Endothelial cell of umbilical vein (primary cell): ENCODE measurements at regions not wholly inside any gene's neighbourhood (a gene's known extent, or its start where the extent isn't known, plus 50 kb on each side); places are given as distances from the start of the nearest gene placed in this dataset.

Experiments
- BruUV-seq: library from RNA; stranded (reverse); fragments of 400-500 nt; replicated peaks from 2 replicates; lab custom pipeline; 2021; lab: Mats Ljungman, UMichigan
- CTCF ChIA-PET: fragments of 300-600, 350-600 bp; sonication (Branson Sonifier 250); formaldehyde crosslinking; loops from one replicate; lab custom pipeline; 2021; ENCODE audit warnings: antibody characterized with exemption, inconsistent platforms; lab: Charles Lee
- POLR2A ChIA-PET: fragments of 300-600, 350-600 bp; sonication (Branson Sonifier 250); formaldehyde crosslinking; loops from one replicate; lab custom pipeline; 2021; ENCODE audit warnings: antibody characterized with exemption, inconsistent platforms; lab: Charles Lee
- DNase-seq: peaks from one replicate; pipeline ENCODE4 v3.0.0-alpha.2; 2011; ENCODE audit warnings: low read depth, low spot score
- FAIRE-seq: peaks from 2 replicates; lab custom pipeline; 2011; peaks lifted over from hg19 to GRCh38; lab: Jason Lieb, UNC
- H2AFZ ChIP-seq: 2 replicates; pipeline ENCODE4 v1.6.0; 2012; ENCODE audit warnings: low read depth, low read length, control low read depth, inconsistent platforms
- H3K27ac ChIP-seq: 2 replicates; pipeline ENCODE4 v1.5.1; 2011; ENCODE audit warnings: low read depth, mild to moderate bottlenecking, control low read depth, low read length, moderate library complexity; ENCODE audit not compliant: insufficient read depth
- H3K27me3 ChIP-seq, 2 experiments: 2 replicates each; pipeline versions ENCODE4 v1.6.0 to v1.6.1; 2011; ENCODE audit warnings: low read length in 2 of 2, mixed read lengths in 1 of 2; ENCODE audit not compliant: control insufficient read depth in 2 of 2, insufficient read depth in 2 of 2
- H3K36me3 ChIP-seq, 2 experiments: 2 replicates in 1 of 2; 3 replicates in 1 of 2; pipeline ENCODE4 v1.5.1; 2011; ENCODE audit warnings: low read length in 2 of 2, mild to moderate bottlenecking in 1 of 2, moderate library complexity in 1 of 2; ENCODE audit not compliant: control insufficient read depth in 2 of 2, insufficient read depth in 2 of 2; ENCODE audit errors: extremely low read depth in 1 of 2
- H3K4me1 ChIP-seq: 3 replicates; pipeline ENCODE4 v1.5.1; 2011; ENCODE audit warnings: mild to moderate bottlenecking, low read length; ENCODE audit not compliant: control insufficient read depth, insufficient read depth; ENCODE audit errors: extremely low read depth
- H3K4me2 ChIP-seq: 2 replicates; pipeline ENCODE4 v1.6.1; 2011; ENCODE audit warnings: low read length, control low read depth, mixed read lengths; ENCODE audit not compliant: insufficient read depth
- H3K4me3 ChIP-seq, 3 experiments: fragments of 200-600 bp in 1 of 3; sonication (generic), shearing (Covaris generic) in 1 of 3; replicated peaks in 1 of 3; 2 replicates each; pipeline ENCODE4 v1.5.1; 2011 to 2016; ENCODE audit warnings: control low read depth in 3 of 3, low read length in 3 of 3, mild to moderate bottlenecking in 2 of 3, inconsistent platforms in 1 of 3, low read depth in 1 of 3, moderate library complexity in 1 of 3; ENCODE audit not compliant: insufficient read depth in 1 of 3
- H3K79me2 ChIP-seq: 2 replicates; pipeline ENCODE4 v1.6.0; 2012; ENCODE audit warnings: low read length, inconsistent platforms; ENCODE audit not compliant: control insufficient read depth, insufficient read depth
- H3K9ac ChIP-seq: replicated peaks from 2 replicates; pipeline ENCODE3; 2011; ENCODE audit warnings: low read length, control low read depth; ENCODE audit not compliant: insufficient read depth; ENCODE audit errors: extremely low read depth
- H3K9me1 ChIP-seq: replicated peaks from 3 replicates; pipeline ENCODE4 v1.6.0; 2011; ENCODE audit warnings: mild to moderate bottlenecking, low read length; ENCODE audit not compliant: control insufficient read depth, insufficient read depth; ENCODE audit errors: extremely low read depth
- H3K9me3 ChIP-seq: replicated peaks from 2 replicates; pipeline ENCODE4 v1.5.1; 2012; ENCODE audit warnings: low read length, inconsistent platforms; ENCODE audit not compliant: control insufficient read depth, insufficient read depth
- H4K20me1 ChIP-seq: replicated peaks from 2 replicates; pipeline ENCODE3; 2011; ENCODE audit warnings: mild to moderate bottlenecking, low read length; ENCODE audit not compliant: control insufficient read depth, insufficient read depth; ENCODE audit errors: extremely low read depth
- CTCF ChIP-seq, 2 donors: IDR thresholded peaks; 1 replicate in 1 of 2; 2 replicates in 1 of 2; pipeline ENCODE4 v1.5.1; 2011; ENCODE audit warnings: low read length in 2 of 2, mild to moderate bottlenecking in 2 of 2, moderate library complexity in 2 of 2, control low read depth in 1 of 2, inconsistent platforms in 1 of 2, low read depth in 1 of 2; ENCODE audit not compliant: insufficient read depth in 1 of 2; ENCODE audit errors: extremely low read depth in 1 of 2
- EZH2 ChIP-seq: IDR thresholded peaks from 2 replicates; pipeline ENCODE4 v1.6.1; 2012; ENCODE audit warnings: borderline replicate concordance, low read depth, mild to moderate bottlenecking, moderate library complexity, low read length, inconsistent platforms; ENCODE audit not compliant: severe bottlenecking
- FOS ChIP-seq: IDR thresholded peaks from 2 replicates; pipeline ENCODE4 v1.6.1; 2011; ENCODE audit warnings: mild to moderate bottlenecking, low read length, moderate library complexity, borderline replicate concordance; ENCODE audit not compliant: insufficient read depth
- GATA2 ChIP-seq: IDR thresholded peaks from 2 replicates; pipeline ENCODE4 v1.7.0; 2011; ENCODE audit warnings: low read depth, mild to moderate bottlenecking, moderate library complexity, mixed read lengths, low read length; ENCODE audit not compliant: insufficient read length, insufficient read depth
- JUN ChIP-seq: IDR thresholded peaks from 2 replicates; pipeline ENCODE4 v1.6.1; 2011; ENCODE audit warnings: borderline replicate concordance, low read depth; ENCODE audit not compliant: insufficient read length, insufficient read depth
- MAX ChIP-seq: IDR thresholded peaks from 2 replicates; pipeline ENCODE4 v1.6.1; 2011; ENCODE audit not compliant: insufficient read depth, insufficient read length
- MYC ChIP-seq: IDR thresholded peaks from one replicate; pipeline ENCODE4 v1.6.1; 2011; ENCODE audit warnings: mild to moderate bottlenecking, low read depth, low read length
- POLR2A ChIP-seq: IDR thresholded peaks from 2 replicates; pipeline ENCODE4 v1.6.1; 2012; ENCODE audit warnings: low read depth, mild to moderate bottlenecking, control low read depth, low read length
- POLR2AphosphoS5 ChIP-seq: IDR thresholded peaks from 2 replicates; pipeline ENCODE4 v1.6.1; 2012; ENCODE audit warnings: low read depth, mild to moderate bottlenecking, control low read depth, low read length, moderate library complexity; ENCODE audit not compliant: insufficient read depth
- dilution Hi-C: fragments of 300-500 bp; cut with MboI; formaldehyde crosslinking; loops from one replicate; pipeline ENCODE4 v1.15.0; 2019; ENCODE audit warnings: low sequenced_read_pairs; ENCODE audit not compliant: extremely low pct_ligation_motif_present
- intact Hi-C: fragments of 100-400 bp; cut with micrococcal nuclease; formaldehyde crosslinking; loops from one replicate; pipeline ENCODE4 v1.10.0; 2022

- H3K9ac ChIP-seq = no peak overlapping the region
- H3K9me3 ChIP-seq = no peaks in the 10 kb centered on the region
- H3K36me3 ChIP-seq = no peaks in the 10 kb centered on the region
- no peaks in the 10 kb centered on the region for H4K20me1 ChIP-seq
- no TSS peak for BruUV-seq
- ChIA-PET POLR2A (no interaction called here), CTCF (interaction anchor here (0.7 to 2.3 kb wide), 3 partner anchors 10 to 16 kb away, joined by 3 to 8 read pairs (median 6); no protein-coding TSS in a partner anchor)
- H3K27me3 ChIP-seq = no peaks in the 10 kb centered on the region
- peaks cover 46% of the 10 kb centered on the region for H3K4me1 ChIP-seq
- DNase-seq (no peak), FAIRE-seq (no peak)
- H3K4me2 ChIP-seq = no peak overlapping the region
- TF ChIP-seq GATA2 = no peak
- TF ChIP-seq POLR2A = no peak
- TF ChIP-seq JUN = no peak
- no peak for TF ChIP-seq CTCF (IDR thresholded peaks at IDR 0.05; ENCODE audit: extremely low read depth in 1 of 2, insufficient read depth in 1 of 2, low read depth in 1 of 2, low read length in 2 of 2)
- no peak for TF ChIP-seq POLR2AphosphoS5
- no peak for TF ChIP-seq MYC
- TF ChIP-seq EZH2 = no peak
- TF ChIP-seq FOS = no peak
- TF ChIP-seq MAX = no peak
- no peaks in the 10 kb centered on the region for H3K79me2 ChIP-seq
- no peak overlapping the region for H3K4me3 ChIP-seq
- intact Hi-C loops (no loop called here), dilution Hi-C loops (no loop called here)
- no peaks in the 10 kb centered on the region for H3K9me1 ChIP-seq
- no peak overlapping the region for H2AFZ ChIP-seq
- H3K27ac ChIP-seq = no peak overlapping the region
Measured at GRCh38 chr4:74635490-74636123, 158.7 kb downstream of the BTC start.
